ENCODE measurements at regions not wholly inside any gene's neighbourhood (a gene's known extent, or its start where the extent isn't known, plus 50 kb on each side); places are given as distances from the start of the nearest gene placed in this dataset.
"Not testable (repeated sequence)": the region's sequence is repeated elsewhere in the genome, so short reads cannot be mapped to it uniquely, and the experiment has no call there.

- Histone ChIP-seq H3K4me3 (ENCODE audit: low read depth in 1 of 2, low read length in 2 of 2) (no peak overlapping the region), H3K27me3 (ENCODE audit: low read depth, low read length) (no peaks in the 10 kb centered on the region), H3K27ac (ENCODE audit: low read length) (no peak overlapping the region), H3K4me1 (ENCODE audit: control insufficient read depth in 1 of 2, insufficient read depth in 2 of 2, low read length in 2 of 2) (no peaks in the 10 kb centered on the region), H3K9me3 (ENCODE audit: control insufficient read depth in 1 of 2, low read length in 2 of 2) (no peaks in the 10 kb centered on the region), H3K36me3 (ENCODE audit: control insufficient read depth in 1 of 2, insufficient read depth in 2 of 2, low read length in 2 of 2) (no peaks in the 10 kb centered on the region)
Measured at GRCh38 chr13:24618011-24618955, 61.9 kb upstream of the ATP12A start.

GRCh38 chr13:24619282-24619681 is 60.9 kb upstream of the ATP12A start:
- H3K4me3 ChIP-seq (ENCODE audit: low read depth in 1 of 2, low read length in 2 of 2), result no peak overlapping the region
- no peaks in the 10 kb centered on the region for H3K36me3 ChIP-seq (ENCODE audit: control insufficient read depth in 1 of 2, insufficient read depth in 2 of 2, low read length in 2 of 2)
- H3K9me3 ChIP-seq (ENCODE audit: control insufficient read depth in 1 of 2, low read length in 2 of 2), result no peaks in the 10 kb centered on the region
- no peaks in the 10 kb centered on the region for H3K4me1 ChIP-seq (ENCODE audit: control insufficient read depth in 1 of 2, insufficient read depth in 2 of 2, low read length in 2 of 2)
- H3K27ac ChIP-seq (ENCODE audit: low read length), result no peak overlapping the region
- H3K27me3 ChIP-seq (ENCODE audit: low read depth, low read length), result no peaks in the 10 kb centered on the region

GRCh38 chr13:24622481-24623148 is 57.6 kb upstream of the ATP12A start:
- H3K27me3 ChIP-seq (ENCODE audit: low read depth, low read length); H3K4me1 ChIP-seq (ENCODE audit: control insufficient read depth in 1 of 2, insufficient read depth in 2 of 2, low read length in 2 of 2); H3K36me3 ChIP-seq (ENCODE audit: control insufficient read depth in 1 of 2, insufficient read depth in 2 of 2, low read length in 2 of 2); H3K9me3 ChIP-seq (ENCODE audit: control insufficient read depth in 1 of 2, low read length in 2 of 2); H3K27ac ChIP-seq (ENCODE audit: low read length); H3K4me3 ChIP-seq (ENCODE audit: low read depth in 1 of 2, low read length in 2 of 2): not testable (repeated sequence)

GRCh38 chr13:24623149-24623665 is 57.0 kb upstream of the ATP12A start:
- Histone ChIP-seq H3K36me3 (ENCODE audit: control insufficient read depth in 1 of 2, insufficient read depth in 2 of 2, low read length in 2 of 2) (no peaks in the 10 kb centered on the region), H3K27ac (ENCODE audit: low read length) (no peak overlapping the region), H3K4me1 (ENCODE audit: control insufficient read depth in 1 of 2, insufficient read depth in 2 of 2, low read length in 2 of 2) (no peaks in the 10 kb centered on the region), H3K4me3 (ENCODE audit: low read depth in 1 of 2, low read length in 2 of 2) (no peak overlapping the region), H3K27me3 (ENCODE audit: low read depth, low read length) (no peaks in the 10 kb centered on the region), H3K9me3 (ENCODE audit: control insufficient read depth in 1 of 2, low read length in 2 of 2) (no peaks in the 10 kb centered on the region)

GRCh38 chr13:24624363-24624762 is 55.8 kb upstream of the ATP12A start:
- no peak overlapping the region for H3K4me3 ChIP-seq (ENCODE audit: low read depth in 1 of 2, low read length in 2 of 2)
- no peak overlapping the region for H3K27ac ChIP-seq (ENCODE audit: low read length)
- no peaks in the 10 kb centered on the region for H3K4me1 ChIP-seq (ENCODE audit: control insufficient read depth in 1 of 2, insufficient read depth in 2 of 2, low read length in 2 of 2)
- H3K9me3 ChIP-seq (ENCODE audit: control insufficient read depth in 1 of 2, low read length in 2 of 2), result no peaks in the 10 kb centered on the region
- no peaks in the 10 kb centered on the region for H3K36me3 ChIP-seq (ENCODE audit: control insufficient read depth in 1 of 2, insufficient read depth in 2 of 2, low read length in 2 of 2)
- H3K27me3 ChIP-seq (ENCODE audit: low read depth, low read length), result no peaks in the 10 kb centered on the region

- Histone ChIP-seq H3K9me3 (ENCODE audit: control insufficient read depth in 1 of 2, low read length in 2 of 2) (no peaks in the 10 kb centered on the region), H3K4me3 (ENCODE audit: low read depth in 1 of 2, low read length in 2 of 2) (no peak overlapping the region), H3K36me3 (ENCODE audit: control insufficient read depth in 1 of 2, insufficient read depth in 2 of 2, low read length in 2 of 2) (no peaks in the 10 kb centered on the region), H3K27me3 (ENCODE audit: low read depth, low read length) (no peaks in the 10 kb centered on the region), H3K4me1 (ENCODE audit: control insufficient read depth in 1 of 2, insufficient read depth in 2 of 2, low read length in 2 of 2) (no peaks in the 10 kb centered on the region), H3K27ac (ENCODE audit: low read length) (peak overlapping the region; percentile 30)
Measured at GRCh38 chr13:24624801-24625231, 55.4 kb upstream of the ATP12A start.

GRCh38 chr13:24625331-24625731 is 54.9 kb upstream of the ATP12A start:
- peak overlapping the region; percentile 30 for H3K27ac ChIP-seq (ENCODE audit: low read length)
- no peaks in the 10 kb centered on the region for H3K9me3 ChIP-seq (ENCODE audit: control insufficient read depth in 1 of 2, low read length in 2 of 2)
- no peaks in the 10 kb centered on the region for H3K36me3 ChIP-seq (ENCODE audit: control insufficient read depth in 1 of 2, insufficient read depth in 2 of 2, low read length in 2 of 2)
- no peaks in the 10 kb centered on the region for H3K4me1 ChIP-seq (ENCODE audit: control insufficient read depth in 1 of 2, insufficient read depth in 2 of 2, low read length in 2 of 2)
- no peaks in the 10 kb centered on the region for H3K27me3 ChIP-seq (ENCODE audit: low read depth, low read length)
- H3K4me3 ChIP-seq (ENCODE audit: low read depth in 1 of 2, low read length in 2 of 2), result no peak overlapping the region

GRCh38 chr13:24625870-24626849 is 54.0 kb upstream of the ATP12A start:
- no peaks in the 10 kb centered on the region for H3K27me3 ChIP-seq (ENCODE audit: low read depth, low read length)
- no peaks in the 10 kb centered on the region for H3K36me3 ChIP-seq (ENCODE audit: control insufficient read depth in 1 of 2, insufficient read depth in 2 of 2, low read length in 2 of 2)
- H3K9me3 ChIP-seq (ENCODE audit: control insufficient read depth in 1 of 2, low read length in 2 of 2), result no peaks in the 10 kb centered on the region
- H3K27ac ChIP-seq (ENCODE audit: low read length), result peak overlapping the region; percentile 30
- no peak overlapping the region for H3K4me3 ChIP-seq (ENCODE audit: low read depth in 1 of 2, low read length in 2 of 2)
- H3K4me1 ChIP-seq (ENCODE audit: control insufficient read depth in 1 of 2, insufficient read depth in 2 of 2, low read length in 2 of 2), result no peaks in the 10 kb centered on the region

- Histone ChIP-seq H3K27me3 (ENCODE audit: low read depth, low read length) (no peaks in the 10 kb centered on the region), H3K4me3 (ENCODE audit: low read depth in 1 of 2, low read length in 2 of 2) (no peak overlapping the region), H3K27ac (ENCODE audit: low read length) (no peak overlapping the region), H3K36me3 (ENCODE audit: control insufficient read depth in 1 of 2, insufficient read depth in 2 of 2, low read length in 2 of 2) (no peaks in the 10 kb centered on the region), H3K9me3 (ENCODE audit: control insufficient read depth in 1 of 2, low read length in 2 of 2) (no peaks in the 10 kb centered on the region), H3K4me1 (ENCODE audit: control insufficient read depth in 1 of 2, insufficient read depth in 2 of 2, low read length in 2 of 2) (no peaks in the 10 kb centered on the region)
Measured at GRCh38 chr13:24627090-24627714, 53.0 kb upstream of the ATP12A start.

- no peaks in the 10 kb centered on the region for H3K9me3 ChIP-seq (ENCODE audit: control insufficient read depth in 1 of 2, low read length in 2 of 2)
- no peaks in the 10 kb centered on the region for H3K36me3 ChIP-seq (ENCODE audit: control insufficient read depth in 1 of 2, insufficient read depth in 2 of 2, low read length in 2 of 2)
- no peak overlapping the region for H3K4me3 ChIP-seq (ENCODE audit: low read depth in 1 of 2, low read length in 2 of 2)
Measured at GRCh38 chr13:24627946-24628345, 52.3 kb upstream of the ATP12A start.

More at GRCh38 chr13:24627946-24628345, 52.3 kb upstream of the ATP12A start:
- Histone ChIP-seq H3K4me1 (ENCODE audit: control insufficient read depth in 1 of 2, insufficient read depth in 2 of 2, low read length in 2 of 2) (no peaks in the 10 kb centered on the region), H3K27me3 (ENCODE audit: low read depth, low read length) (no peaks in the 10 kb centered on the region), H3K27ac (ENCODE audit: low read length) (no peak overlapping the region)

Data from muscle layer of duodenum (tissue), 2 donors.